ENCODE measurements at regions not wholly inside any gene's neighbourhood (a gene's known extent, or its start where the extent isn't known, plus 50 kb on each side); places are given as distances from the start of the nearest gene placed in this dataset.
"Not testable (repeated sequence)": the region's sequence is repeated elsewhere in the genome, so short reads cannot be mapped to it uniquely, and the experiment has no call there.

- DNase-seq, result no peak
Observed at GRCh38 chr5:148880197-148880596, 53.8 kb downstream of the ADRB2 start.

GRCh38 chr5:148880696-148881095 lies 54.3 kb downstream of the ADRB2 start:
- no peak for DNase-seq

GRCh38 chr5:148882332-148882731 lies 55.9 kb downstream of the ADRB2 start:
- DNase-seq, result no peak

GRCh38 chr5:148884339-148885020 lies 58.1 kb downstream of the ADRB2 start:
- DNase-seq, result peak in 1 of 3 experiments; percentile 79

- DNase-seq, result no peak
Observed at GRCh38 chr5:148887123-148887881, 60.9 kb downstream of the ADRB2 start.

GRCh38 chr5:148889936-148890335 lies 63.5 kb downstream of the ADRB2 start:
- not testable (repeated sequence) for DNase-seq

GRCh38 chr5:148895441-148895840 lies 69.0 kb downstream of the ADRB2 start:
- not testable (repeated sequence) for DNase-seq

- DNase-seq, result peak; percentile 5 to 47 (median 23)
Observed at GRCh38 chr5:148897842-148898241, 71.4 kb downstream of the ADRB2 start.

GRCh38 chr5:148898413-148899075 lies 72.1 kb downstream of the ADRB2 start:
- DNase-seq, result peak in 2 of 3 experiments; percentile 2 to 27

GRCh38 chr5:148899993-148900392 lies 73.6 kb downstream of the ADRB2 start:
- DNase-seq, result no peak

GRCh38 chr5:148902478-148902877 lies 76.1 kb downstream of the ADRB2 start:
- no peak for DNase-seq

GRCh38 chr5:148903587-148903986 lies 77.2 kb downstream of the ADRB2 start:
- DNase-seq, result peak in 1 of 3 experiments; percentile 8

- DNase-seq, result no peak
Observed at GRCh38 chr5:148904440-148904839, 78.0 kb downstream of the ADRB2 start.

GRCh38 chr5:148905541-148905940 lies 79.1 kb downstream of the ADRB2 start:
- no peak for DNase-seq

- no peak for DNase-seq
Observed at GRCh38 chr5:148906968-148907367, 80.6 kb downstream of the ADRB2 start.

GRCh38 chr5:148909040-148909439 lies 82.6 kb downstream of the ADRB2 start:
- no peak for DNase-seq

GRCh38 chr5:148909766-148910165 lies 83.4 kb downstream of the ADRB2 start:
- peak in 1 of 3 experiments; percentile 6 for DNase-seq

GRCh38 chr5:148910216-148910615 lies 83.8 kb downstream of the ADRB2 start:
- DNase-seq, result no peak

GRCh38 chr5:148910686-148911361 lies 84.4 kb downstream of the ADRB2 start:
- peak in 1 of 3 experiments; percentile 3 for DNase-seq

- DNase-seq, result no peak
Observed at GRCh38 chr5:148911386-148911785, 85.0 kb downstream of the ADRB2 start.

- no peak for DNase-seq
Observed at GRCh38 chr5:148912146-148912545, 85.7 kb downstream of the ADRB2 start.

- peak in 2 of 3 experiments; percentile 2 to 6 for DNase-seq
Observed at GRCh38 chr5:148912714-148913398, 86.4 kb downstream of the ADRB2 start.

Data from NCI-H1417 (cell line).